ENCODE measurements at regions not wholly inside any gene's neighbourhood (a gene's known extent, or its start where the extent isn't known, plus 50 kb on each side); places are given as distances from the start of the nearest gene placed in this dataset.
A peak's percentile ranks its signal among the peaks of the same experiment; 100 is the strongest.

DNA sequence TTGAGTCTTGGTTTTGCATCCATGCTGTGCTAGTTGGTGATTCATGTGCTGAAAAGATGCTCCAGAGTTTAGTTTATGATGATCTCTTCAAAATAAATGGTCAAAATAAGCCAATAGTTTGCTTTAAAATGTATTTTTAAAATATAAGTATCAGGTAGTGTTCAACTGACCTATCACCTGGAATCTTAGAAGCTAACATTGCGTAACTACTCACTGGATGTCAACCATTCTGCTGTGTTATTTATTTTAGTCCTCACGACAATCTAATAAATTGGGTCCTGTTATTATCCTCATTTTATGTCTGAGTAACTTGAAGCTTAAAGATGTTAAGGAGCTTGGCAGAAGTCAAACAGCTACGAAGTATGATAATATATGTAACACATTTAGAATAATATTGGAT, 563.7 kb upstream of the MDFIC2 start:
- no peak for DNase-seq
- in situ Hi-C loops (cut with HindIII; ENCODE audit: low pct_ligation_motif_present, low sequenced_read_pairs) = no loop called here
- TF ChIP-seq CTCF (IDR thresholded peaks at IDR 0.05; ENCODE audit: low read depth, low read length, missing control alignments) = no peak
- Histone ChIP-seq H3K27ac (no peak overlapping the region), H3K36me3 (replicated peaks) (no peaks in the 10 kb centered on the region), H3K4me3 (ENCODE audit: low read depth, low read length) (no peak overlapping the region), H3K27me3 (replicated peaks) (no peaks in the 10 kb centered on the region)

- no peaks in the 10 kb centered on the region for H3K36me3 ChIP-seq (replicated peaks)
- no peaks in the 10 kb centered on the region for H3K27me3 ChIP-seq (replicated peaks)
- no peak for DNase-seq
- H3K27ac ChIP-seq = no peak overlapping the region
- TF ChIP-seq CTCF (IDR thresholded peaks at IDR 0.05; ENCODE audit: low read depth, low read length, missing control alignments) = no peak
- no peak overlapping the region for H3K4me3 ChIP-seq (ENCODE audit: low read depth, low read length)
- in situ Hi-C loops (cut with HindIII; ENCODE audit: low pct_ligation_motif_present, low sequenced_read_pairs) = no loop called here
Measured at GRCh38 chr3:70874196-70874595, 561.8 kb upstream of the MDFIC2 start.

- no peak for TF ChIP-seq CTCF (IDR thresholded peaks at IDR 0.05; ENCODE audit: low read depth, low read length, missing control alignments)
Measured at GRCh38 chr3:70873686-70874085, 561.2 kb upstream of the MDFIC2 start.

DNA sequence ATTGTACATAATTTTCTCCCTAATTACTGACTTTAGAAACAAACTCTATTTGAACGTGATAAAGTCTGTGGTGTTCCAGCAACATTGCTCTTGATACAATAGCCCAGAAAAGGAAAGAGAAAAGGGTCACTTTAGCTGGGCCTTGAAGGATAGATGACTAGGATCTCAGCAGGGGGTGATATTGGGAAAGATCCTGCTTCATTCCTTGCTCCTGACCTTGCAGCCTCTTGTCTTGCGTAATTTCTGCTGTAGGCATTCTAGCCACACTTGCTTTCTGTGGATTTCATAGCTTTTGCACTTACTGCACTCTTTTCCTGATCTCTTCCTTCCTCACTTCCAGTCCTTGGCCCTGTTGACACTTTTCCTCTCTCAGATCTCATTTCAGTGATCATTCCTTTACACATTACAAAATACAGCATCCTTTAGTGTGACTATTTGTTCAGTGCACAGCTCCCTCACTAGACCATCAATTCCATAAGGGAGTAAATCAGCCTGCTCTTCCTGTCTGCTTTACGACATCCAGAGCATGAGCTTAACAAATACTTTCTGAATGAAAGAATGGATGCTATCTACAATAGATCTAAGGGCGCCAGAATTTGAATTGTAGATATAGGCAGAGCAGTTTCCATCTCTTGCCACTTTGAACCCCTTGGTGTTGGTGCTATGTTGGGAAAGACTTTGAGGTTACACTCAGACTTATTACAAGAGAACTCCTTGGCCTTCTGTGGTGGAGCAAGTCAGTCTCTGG, 559.6 kb upstream of the MDFIC2 start:
- peak; percentile 88 for DNase-seq
- in situ Hi-C loops (cut with HindIII; ENCODE audit: low pct_ligation_motif_present, low sequenced_read_pairs) = no loop called here
- no peak overlapping the region for H3K4me3 ChIP-seq (ENCODE audit: low read depth, low read length)
- peak overlapping the region; percentile 57 for H3K27ac ChIP-seq
- no peaks in the 10 kb centered on the region for H3K27me3 ChIP-seq (replicated peaks)
- no peaks in the 10 kb centered on the region for H3K36me3 ChIP-seq (replicated peaks)
- TF ChIP-seq CTCF (IDR thresholded peaks at IDR 0.05; ENCODE audit: low read depth, low read length, missing control alignments) = no peak

More at GRCh38 chr3:70873686-70874085, 561.2 kb upstream of the MDFIC2 start:
- Histone ChIP-seq H3K27me3 (replicated peaks) (no peaks in the 10 kb centered on the region), H3K36me3 (replicated peaks) (no peaks in the 10 kb centered on the region), H3K27ac (no peak overlapping the region), H3K4me3 (ENCODE audit: low read depth, low read length) (no peak overlapping the region)
- in situ Hi-C loops (cut with HindIII; ENCODE audit: low pct_ligation_motif_present, low sequenced_read_pairs) = no loop called here
- no peak for DNase-seq

- in situ Hi-C loops (cut with HindIII; ENCODE audit: low pct_ligation_motif_present, low sequenced_read_pairs) = no loop called here
- Histone ChIP-seq H3K27ac (no peak overlapping the region), H3K27me3 (replicated peaks) (no peaks in the 10 kb centered on the region), H3K36me3 (replicated peaks) (no peaks in the 10 kb centered on the region), H3K4me3 (ENCODE audit: low read depth, low read length) (no peak overlapping the region)
- no peak for TF ChIP-seq CTCF (IDR thresholded peaks at IDR 0.05; ENCODE audit: low read depth, low read length, missing control alignments)
- no peak for DNase-seq
Measured at GRCh38 chr3:70870576-70870975, 558.1 kb upstream of the MDFIC2 start.

DNA sequence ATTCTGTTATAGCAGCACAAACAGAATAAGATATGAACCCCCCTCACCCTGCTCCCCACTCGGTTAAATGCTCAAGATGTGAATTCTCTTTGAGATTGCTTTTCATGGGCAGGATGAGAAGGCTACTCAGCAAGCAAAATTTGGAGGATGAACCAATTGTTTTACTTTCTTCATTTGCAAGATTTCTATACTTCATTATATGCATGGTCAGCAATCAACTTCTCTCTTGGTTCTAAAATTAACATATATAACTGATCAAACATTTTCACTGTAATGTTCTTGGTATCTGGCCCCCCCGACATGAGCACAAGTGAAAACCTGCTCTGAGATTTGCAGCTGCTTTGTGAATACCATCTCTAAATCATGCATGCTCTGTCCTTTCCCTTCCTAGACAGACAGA, 556.1 kb upstream of the MDFIC2 start:
- in situ Hi-C loops (cut with HindIII; ENCODE audit: low pct_ligation_motif_present, low sequenced_read_pairs) = no loop called here
- Histone ChIP-seq H3K4me3 (ENCODE audit: low read depth, low read length) (no peak overlapping the region), H3K36me3 (replicated peaks) (no peaks in the 10 kb centered on the region), H3K27ac (no peak overlapping the region), H3K27me3 (replicated peaks) (no peaks in the 10 kb centered on the region)
- no peak for DNase-seq
- no peak for TF ChIP-seq CTCF (IDR thresholded peaks at IDR 0.05; ENCODE audit: low read depth, low read length, missing control alignments)

Data from brain microvascular endothelial cell (primary cell).